Cardiac muscle cell (in vitro differentiated cells and primary cell): ENCODE measurements at regions not wholly inside any gene's neighbourhood (a gene's known extent, or its start where the extent isn't known, plus 50 kb on each side); places are given as distances from the start of the nearest gene placed in this dataset.

Experiments used
- DNase-seq, 2 donors: peaks; one replicate each; pipeline versions ENCODE4 v3.0.0 to v3.0.0-alpha.2; 2010 to 2017; ENCODE audit warnings: low read depth in 1 of 2, low spot score in 1 of 2
- H3K27ac ChIP-seq: fragments of 200-600 bp; sonication (generic); 2 replicates; pipeline ENCODE4 v1.5.1; 2016
- H3K27me3 ChIP-seq: fragments of 200-600 bp; sonication (generic); 2 replicates; pipeline ENCODE4 v1.6.0; 2016; ENCODE audit warnings: control low read depth
- H3K36me3 ChIP-seq: fragments of 200-600 bp; sonication (generic); 2 replicates; pipeline ENCODE4 v1.5.1; 2016; ENCODE audit warnings: control low read depth
- H3K4me1 ChIP-seq: fragments of 200-600 bp; sonication (generic); 2 replicates; pipeline ENCODE4 v1.8.1; 2017; ENCODE audit warnings: low read depth, mild to moderate bottlenecking, mixed run types
- H3K4me3 ChIP-seq: fragments of 200-600 bp; sonication (generic); 2 replicates; pipeline ENCODE4 v1.5.1; 2016; ENCODE audit warnings: mild to moderate bottlenecking
- H3K9me3 ChIP-seq: fragments of 200-600 bp; sonication (generic); 2 replicates; pipeline ENCODE4 v1.5.1; 2017; ENCODE audit warnings: low read depth, mild to moderate bottlenecking, control low read depth
- CTCF ChIP-seq: IDR thresholded peaks from 2 replicates; pipeline ENCODE4 v1.5.1; 2012; ENCODE audit warnings: low read depth, mild to moderate bottlenecking, low read length

GRCh38 chr7:35480806-35481205 is 214.1 kb downstream of the HERPUD2 start:
- no peak for DNase-seq
- no peaks in the 10 kb centered on the region for H3K27me3 ChIP-seq
- no peak overlapping the region for H3K4me3 ChIP-seq
- no peak for TF ChIP-seq CTCF
- no peak overlapping the region for H3K27ac ChIP-seq
- H3K9me3 ChIP-seq = no peaks in the 10 kb centered on the region
- no peaks in the 10 kb centered on the region for H3K4me1 ChIP-seq
- no peaks in the 10 kb centered on the region for H3K36me3 ChIP-seq

- Histone ChIP-seq H3K4me3 (no peak overlapping the region), H3K36me3 (no peaks in the 10 kb centered on the region), H3K27ac (no peak overlapping the region), H3K4me1 (no peaks in the 10 kb centered on the region), H3K9me3 (no peaks in the 10 kb centered on the region), H3K27me3 (no peaks in the 10 kb centered on the region)
- TF ChIP-seq CTCF = no peak
- DNase-seq = no peak
Measured at GRCh38 chr7:35477609-35478008, 217.3 kb downstream of the HERPUD2 start.

GRCh38 chr7:35474100-35474499 is 220.2 kb upstream of the TBX20 start:
- Histone ChIP-seq H3K9me3 (no peaks in the 10 kb centered on the region), H3K27ac (no peak overlapping the region), H3K36me3 (no peaks in the 10 kb centered on the region), H3K4me3 (no peak overlapping the region), H3K4me1 (peaks cover 6% of the 10 kb centered on the region), H3K27me3 (no peaks in the 10 kb centered on the region)
- DNase-seq = no peak
- TF ChIP-seq CTCF = no peak

GRCh38 chr7:35468606-35469005 is 214.7 kb upstream of the TBX20 start:
- no peak for TF ChIP-seq CTCF
- Histone ChIP-seq H3K4me1 (peaks cover 23% of the 10 kb centered on the region), H3K27me3 (no peaks in the 10 kb centered on the region), H3K36me3 (no peaks in the 10 kb centered on the region), H3K9me3 (no peaks in the 10 kb centered on the region), H3K4me3 (no peak overlapping the region), H3K27ac (no peak overlapping the region)
- DNase-seq = no peak

GRCh38 chr7:35467456-35467978 is 213.6 kb upstream of the TBX20 start:
- Histone ChIP-seq H3K4me3 (no peak overlapping the region), H3K4me1 (peaks cover 23% of the 10 kb centered on the region), H3K36me3 (no peaks in the 10 kb centered on the region), H3K27ac (no peak overlapping the region), H3K27me3 (no peaks in the 10 kb centered on the region), H3K9me3 (no peaks in the 10 kb centered on the region)
- TF ChIP-seq CTCF = no peak
- DNase-seq = no peak

- peaks cover 23% of the 10 kb centered on the region for H3K4me1 ChIP-seq
- no peaks in the 10 kb centered on the region for H3K9me3 ChIP-seq
- no peak for TF ChIP-seq CTCF
- DNase-seq = peak in 1 of 2 donors; percentile 97
- no peak overlapping the region for H3K4me3 ChIP-seq
- no peaks in the 10 kb centered on the region for H3K36me3 ChIP-seq
- peak overlapping the region; percentile 90 for H3K27ac ChIP-seq
- no peaks in the 10 kb centered on the region for H3K27me3 ChIP-seq
Measured at GRCh38 chr7:35465791-35466336, 212.0 kb upstream of the TBX20 start.
